ENCODE measurements at regions not wholly inside any gene's neighbourhood (a gene's known extent, or its start where the extent isn't known, plus 50 kb on each side); places are given as distances from the start of the nearest gene placed in this dataset.
"Not testable (repeated sequence)": the region's sequence is repeated elsewhere in the genome, so short reads cannot be mapped to it uniquely, and the experiment has no call there.

- DNase-seq (ENCODE audit: low read depth in 4 of 4, low spot score in 3 of 4): not testable (repeated sequence)
Measured at GRCh38 chr5:56665117-56665516, 150.2 kb upstream of the MAP3K1 start.

- DNase-seq (ENCODE audit: low read depth in 4 of 4, low spot score in 3 of 4): no peak
Measured at GRCh38 chr5:56664025-56664424, 151.3 kb upstream of the MAP3K1 start.

DNA sequence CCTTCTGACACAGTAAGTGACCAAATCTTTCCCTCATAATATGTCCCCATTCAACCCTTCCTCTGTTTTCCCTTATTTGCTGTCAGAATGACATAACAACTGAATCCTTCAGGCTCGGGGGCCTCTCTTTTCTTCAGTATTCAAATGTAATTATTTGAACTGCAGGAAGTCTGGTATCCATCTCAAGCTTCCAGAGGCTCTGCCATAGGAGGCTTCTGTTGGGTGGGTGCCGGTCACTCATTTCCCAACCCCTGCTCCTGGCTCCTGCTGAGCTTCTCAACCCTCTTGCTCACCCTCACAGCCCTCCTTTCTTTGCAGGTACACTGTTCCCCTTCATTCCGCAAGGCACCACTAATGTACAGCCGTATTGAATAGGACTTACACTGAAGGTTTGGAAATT lies 151.8 kb upstream of the MAP3K1 start:
- DNase-seq (ENCODE audit: low read depth in 4 of 4, low spot score in 3 of 4): no peak

DNA sequence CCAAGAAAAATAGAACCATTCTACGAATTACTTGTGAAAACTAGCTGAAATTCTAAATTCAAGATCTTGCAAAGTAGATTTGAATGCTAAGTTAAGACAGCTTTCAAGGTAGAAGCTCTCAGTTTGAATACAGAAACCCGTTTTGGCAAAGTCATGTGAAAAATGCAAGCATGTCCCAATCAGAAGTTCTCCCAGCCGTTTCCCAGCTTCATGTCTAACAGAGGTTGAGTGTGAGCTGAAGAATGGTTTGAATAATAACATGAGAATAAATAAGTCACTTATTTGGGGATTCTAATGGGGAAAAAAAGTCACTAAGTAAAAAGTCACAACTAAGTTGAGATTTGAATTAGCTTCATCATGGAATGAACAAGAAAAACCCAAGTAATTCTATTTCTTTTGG lies 152.5 kb upstream of the MAP3K1 start:
- DNase-seq (ENCODE audit: low read depth in 4 of 4, low spot score in 3 of 4): no peak

DNA sequence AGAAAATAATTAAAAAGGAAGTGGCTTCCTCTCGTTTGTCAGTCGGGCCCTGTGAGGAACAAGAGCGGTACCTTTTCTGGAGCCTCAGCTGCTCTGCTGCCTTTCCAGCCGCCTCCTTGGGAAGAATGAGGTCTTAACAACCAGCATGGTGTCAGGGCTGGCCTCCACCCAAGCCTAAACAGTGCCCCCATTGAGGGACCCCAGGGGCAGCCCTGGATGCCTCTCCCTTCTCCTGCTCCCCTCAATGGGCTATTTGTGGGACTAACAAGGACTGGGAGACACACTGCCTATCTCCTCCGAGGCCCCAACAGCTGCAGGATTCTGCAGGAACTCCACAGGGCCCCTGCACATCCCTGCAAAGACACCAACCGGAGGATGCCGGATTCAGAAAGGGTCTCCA lies 155.4 kb upstream of the MAP3K1 start:
- no peak for DNase-seq (ENCODE audit: low read depth in 4 of 4, low spot score in 3 of 4)

DNA sequence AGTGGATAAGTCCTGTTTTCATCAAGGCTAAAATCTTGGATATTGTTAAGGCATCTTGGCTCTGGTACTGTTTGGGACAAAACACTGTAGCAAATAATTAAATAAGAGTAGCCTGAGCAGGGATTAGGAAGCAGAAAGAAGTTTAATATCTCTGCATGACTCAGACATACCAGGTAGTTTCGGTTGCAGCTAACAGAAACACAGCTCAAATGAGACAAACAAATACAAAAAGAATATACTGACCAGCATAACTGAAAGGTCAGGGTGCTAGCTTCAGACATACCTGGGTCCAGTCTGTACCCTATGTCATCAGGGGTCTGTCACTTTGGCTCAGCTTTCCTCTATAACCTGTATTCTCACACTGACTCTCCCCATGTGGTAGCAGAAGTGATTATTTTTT lies 156.4 kb upstream of the MAP3K1 start:
- no peak for DNase-seq (ENCODE audit: low read depth in 4 of 4, low spot score in 3 of 4)

GRCh38 chr5:56656846-56657726 lies 158.3 kb upstream of the MAP3K1 start:
- DNase-seq (ENCODE audit: low read depth in 4 of 4, low spot score in 3 of 4): no peak

DNA sequence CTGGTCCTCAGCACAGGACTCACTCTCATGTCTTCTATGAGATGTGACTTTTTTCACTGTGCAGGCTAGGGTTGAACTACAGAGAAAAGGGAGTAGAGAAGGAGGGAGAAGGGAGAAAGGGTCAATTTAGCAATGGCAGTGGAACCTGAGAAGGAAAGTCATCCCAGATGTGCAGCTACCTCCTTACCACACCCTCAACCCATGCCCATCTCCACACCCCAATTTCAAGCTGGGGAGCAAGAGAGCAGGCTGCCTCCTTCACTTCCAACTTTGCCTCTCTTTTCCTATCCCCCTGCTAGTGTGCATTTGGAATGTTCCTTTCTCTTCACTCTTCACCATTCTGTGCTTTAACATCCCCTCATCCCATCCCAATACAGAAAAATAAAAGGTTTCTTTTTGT lies 163.5 kb upstream of the MAP3K1 start:
- DNase-seq (ENCODE audit: low read depth in 4 of 4, low spot score in 3 of 4): no peak

DNA sequence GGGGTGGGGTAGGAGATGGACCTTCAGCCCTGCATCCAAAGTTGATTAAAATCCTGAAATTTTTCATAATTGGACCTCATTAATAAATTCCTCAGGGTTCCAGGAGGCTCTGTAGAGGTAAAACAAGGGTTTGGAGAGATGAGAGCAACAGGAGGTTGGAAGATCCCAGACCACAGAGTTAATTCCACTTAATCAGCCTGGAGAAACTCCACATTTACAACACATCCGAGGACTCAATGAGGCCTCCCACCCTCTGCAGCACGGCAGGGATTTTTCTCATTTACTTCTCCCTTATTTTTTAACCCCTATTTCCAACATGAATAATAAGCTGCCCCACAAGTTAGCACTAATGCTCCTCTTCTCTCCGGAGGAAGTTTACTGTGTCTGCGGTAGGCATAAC lies 165.0 kb upstream of the MAP3K1 start:
- no peak for DNase-seq (ENCODE audit: low read depth in 4 of 4, low spot score in 3 of 4)

DNA sequence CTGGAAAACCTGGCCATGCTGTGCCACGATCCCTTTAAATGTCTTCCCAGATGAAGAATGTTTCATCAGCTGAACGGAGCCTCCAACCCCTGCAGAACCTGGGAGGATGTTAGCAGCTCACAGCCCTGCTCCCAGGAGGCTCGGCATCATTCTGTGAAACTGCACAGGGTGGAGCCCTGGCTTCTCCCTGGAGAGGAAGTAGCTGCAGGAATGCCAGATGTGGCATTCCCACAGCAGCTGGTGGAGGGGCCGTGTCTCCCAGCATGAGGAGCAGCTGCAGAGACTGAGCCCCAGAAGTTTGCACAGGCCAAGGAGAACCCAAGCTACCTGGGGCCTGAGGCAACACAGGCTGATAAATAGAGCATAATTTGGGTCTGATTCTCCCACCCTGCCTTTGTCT lies 165.8 kb upstream of the MAP3K1 start:
- DNase-seq (ENCODE audit: low read depth in 4 of 4, low spot score in 3 of 4): no peak

DNA sequence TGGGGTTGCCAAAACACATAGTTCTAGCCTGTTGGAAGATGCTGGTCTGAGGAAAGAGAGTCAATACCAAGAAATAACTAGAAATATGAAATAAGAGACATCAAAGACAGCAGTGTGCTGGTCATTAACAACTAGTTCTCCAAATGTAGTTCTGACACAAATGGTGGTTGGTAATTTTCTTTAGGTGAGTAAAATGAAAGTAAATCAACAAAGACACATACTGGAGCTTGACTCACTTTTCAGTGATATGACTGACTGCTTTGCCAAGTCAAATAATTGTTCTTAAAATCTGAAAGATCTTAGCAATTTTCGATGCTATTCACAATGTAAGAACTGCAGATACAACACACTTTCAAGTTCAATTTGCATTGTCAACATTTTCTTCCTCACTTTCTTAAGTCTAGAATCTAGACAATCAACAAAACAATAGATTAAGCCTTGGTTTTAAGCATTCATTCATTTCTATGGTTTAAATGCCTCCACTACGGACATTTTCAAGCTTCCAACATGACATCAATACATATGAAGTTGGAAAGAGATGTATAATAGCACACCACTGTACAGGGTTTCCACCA lies 166.8 kb upstream of the MAP3K1 start:
- DNase-seq (ENCODE audit: low read depth in 4 of 4, low spot score in 3 of 4): no peak

- no peak for DNase-seq (ENCODE audit: low read depth in 4 of 4, low spot score in 3 of 4)
Measured at GRCh38 chr5:56647099-56647850, 168.1 kb upstream of the MAP3K1 start.

DNA sequence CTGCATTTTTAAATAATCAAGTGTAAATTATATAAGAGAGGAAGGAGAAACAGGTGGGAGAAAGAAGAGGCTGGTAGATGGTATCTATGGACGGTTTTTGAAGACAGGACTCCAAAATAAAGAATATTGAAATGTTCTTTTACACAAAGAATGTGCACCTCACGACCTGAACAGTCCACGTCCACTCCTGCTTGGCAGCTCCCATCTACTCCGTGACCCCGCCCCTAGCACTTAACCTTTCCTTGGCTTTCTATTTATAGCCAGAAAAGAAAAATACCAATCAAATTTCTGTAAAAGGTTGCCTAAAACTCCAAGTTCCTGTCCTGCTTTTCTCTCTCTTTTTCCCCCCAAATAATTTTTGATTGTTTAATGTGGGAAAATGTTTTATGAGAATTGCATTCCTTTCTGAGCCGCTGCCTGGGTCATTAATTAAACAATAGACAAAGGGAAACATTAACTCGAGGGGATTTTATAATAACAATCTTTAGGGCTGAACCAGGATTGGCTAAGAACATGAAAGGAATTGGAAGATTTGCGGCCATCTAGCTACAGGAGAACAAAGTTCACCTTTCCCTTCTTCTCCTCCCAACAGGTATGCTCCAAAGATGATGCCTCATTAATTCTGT lies 173.6 kb upstream of the MAP3K1 start:
- no peak for DNase-seq (ENCODE audit: low read depth in 4 of 4, low spot score in 3 of 4)

GRCh38 chr5:56640763-56641406 lies 174.5 kb upstream of the MAP3K1 start:
- DNase-seq (ENCODE audit: low read depth in 4 of 4, low spot score in 3 of 4): no peak

DNA sequence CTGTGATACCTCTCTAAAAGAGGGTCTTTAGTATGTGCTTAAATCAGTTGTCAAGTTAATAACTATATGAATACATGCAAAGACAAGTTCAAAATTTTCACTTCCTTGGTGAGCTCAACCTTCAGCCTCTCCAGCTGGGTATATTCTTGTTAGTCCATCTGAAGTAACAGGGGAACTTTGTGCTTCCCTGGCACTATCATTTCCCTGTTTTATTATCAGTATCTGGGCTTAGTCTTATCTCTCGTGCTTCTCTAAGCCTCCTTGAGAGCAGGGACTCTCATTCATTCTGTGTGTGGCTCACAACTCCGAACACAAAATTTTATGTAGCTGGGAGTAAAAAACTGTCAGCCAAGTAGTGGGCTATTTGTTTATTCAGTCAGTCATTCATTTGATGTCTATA lies 175.9 kb upstream of the MAP3K1 start:
- DNase-seq (ENCODE audit: low read depth in 4 of 4, low spot score in 3 of 4): no peak

GRCh38 chr5:56638768-56639238 lies 176.5 kb upstream of the MAP3K1 start:
- DNase-seq (ENCODE audit: low read depth in 4 of 4, low spot score in 3 of 4): no peak

DNA sequence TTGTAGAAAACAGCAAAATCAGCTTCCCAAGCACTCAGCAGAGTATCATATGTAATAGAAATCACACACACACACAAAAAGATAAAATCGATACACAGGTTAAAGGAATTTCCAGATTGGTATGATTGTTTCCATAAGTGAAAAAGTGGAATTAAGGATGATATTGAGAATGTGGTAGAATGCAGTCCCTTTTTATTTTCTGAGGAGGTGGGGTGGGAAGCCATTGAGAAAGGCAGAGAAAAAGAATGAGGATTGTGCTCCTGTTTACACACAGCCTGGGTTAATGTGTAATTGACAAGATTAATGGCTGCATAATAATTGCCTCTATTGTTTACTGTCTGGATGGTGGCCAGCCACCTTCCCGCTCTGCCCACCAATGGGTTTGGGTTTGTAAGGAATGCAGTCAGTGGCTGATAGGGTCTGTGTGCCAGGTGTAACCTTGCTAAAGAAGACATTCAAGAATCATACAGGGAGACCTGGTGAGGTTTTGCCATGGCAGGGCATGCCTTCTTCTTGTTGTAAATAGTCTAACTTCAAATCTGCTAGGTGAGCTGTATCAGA lies 177.2 kb upstream of the MAP3K1 start:
- peak in 3 of 4 donors; percentile 60 to 74 (median 72) for DNase-seq (ENCODE audit: low read depth in 4 of 4, low spot score in 3 of 4)

GRCh38 chr5:56637321-56637920 lies 177.9 kb upstream of the MAP3K1 start:
- no peak for DNase-seq (ENCODE audit: low read depth in 4 of 4, low spot score in 3 of 4)

- no peak for DNase-seq (ENCODE audit: low read depth in 4 of 4, low spot score in 3 of 4)
Measured at GRCh38 chr5:56633950-56634349, 181.4 kb upstream of the MAP3K1 start.

GRCh38 chr5:56632939-56633338 lies 182.4 kb upstream of the MAP3K1 start:
- DNase-seq (ENCODE audit: low read depth in 4 of 4, low spot score in 3 of 4): no peak

All from left renal pelvis (tissue), 4 donors.